Esophagus squamous epithelium (tissue), 5 donors: ENCODE measurements at regions not wholly inside any gene's neighbourhood (a gene's known extent, or its start where the extent isn't known, plus 50 kb on each side); places are given as distances from the start of the nearest gene placed in this dataset.
"Not testable (repeated sequence)": the region's sequence is repeated elsewhere in the genome, so short reads cannot be mapped to it uniquely, and the experiment has no call there.

Experiments used
- DNase-seq: peaks from one replicate; lab custom pipeline; 2025; lab: John Stamatoyannopoulos, UW
- H3K27ac ChIP-seq, 4 donors: fragments of 200-600 bp; sonication (generic); one replicate each; pipeline ENCODE4 v1.5.1; 2016 to 2019; ENCODE audit warnings: mild to moderate bottlenecking in 1 of 4
- H3K27me3 ChIP-seq, 4 donors: fragments of 200-600 bp; sonication (generic); 1 replicate in 3 of 4; 2 replicates in 1 of 4; pipeline versions ENCODE4 v1.5.1 to v1.6.0; 2017 to 2021; ENCODE audit warnings: antibody characterized with exemption in 1 of 4
- H3K36me3 ChIP-seq, 3 donors: fragments of 200-600 bp; sonication (generic); one replicate each; pipeline ENCODE4 v1.5.1; 2016 to 2019
- H3K4me1 ChIP-seq, 3 donors: fragments of 200-600 bp; sonication (generic); one replicate each; pipeline ENCODE4 v1.5.1; 2017 to 2019
- H3K4me3 ChIP-seq, 4 donors: fragments of 200-600 bp; sonication (generic); 1 replicate in 3 of 4; 2 replicates in 1 of 4; pipeline ENCODE4 v1.5.1; 2016 to 2019; ENCODE audit warnings: mild to moderate bottlenecking in 2 of 4, moderate library complexity in 1 of 4
- H3K9me3 ChIP-seq, 3 donors: fragments of 200-600 bp; sonication (generic); one replicate each; pipeline ENCODE4 v1.5.1; 2016 to 2019
- CTCF ChIP-seq, 6 experiments: fragments of 450-650 bp in 4 of 6; fragments of 200-600 bp in 2 of 6; sonication (generic) in 2 of 6; IDR thresholded peaks; one replicate each; pipeline ENCODE4 v1.5.1; 2016 to 2019; ENCODE audit warnings: antibody characterized with exemption in 6 of 6, mild to moderate bottlenecking in 4 of 6, moderate library complexity in 4 of 6
- POLR2A ChIP-seq, 4 donors: fragments of 450-650 bp; IDR thresholded peaks; one replicate each; pipeline ENCODE4 v1.6.1; 2017; ENCODE audit warnings: antibody characterized with exemption in 4 of 4, mild to moderate bottlenecking in 4 of 4, moderate library complexity in 3 of 4
- WGBS, 2 donors: methylation state at CpG; one replicate each; pipeline ENCODE4 v1.1.5; 2018; 5-methylcytosine and 5-hydroxymethylcytosine counted together
- intact Hi-C: fragments of 100-400 bp; cut with DNase I; formaldehyde crosslinking; loops from one replicate; pipeline ENCODE4 v1.15.0; 2022
- donor health status: DM: yes; HTN: yes; CAD: no.

- WGBS, 2 donors = 60 to 82% methylated on average over 1 to 2 of the region's 2 CpGs
- no peak for DNase-seq
- TF ChIP-seq CTCF (IDR thresholded peaks at IDR 0.05) = no peak
- TF ChIP-seq POLR2A (IDR thresholded peaks at IDR 0.05) = no peak
- H3K36me3 ChIP-seq = no peaks in the 10 kb centered on the region
- no peak overlapping the region for H3K27ac ChIP-seq
- no peak overlapping the region for H3K4me3 ChIP-seq
- peaks cover 0 to 26% (median 0%) of the 10 kb centered on the region in 3 donors for H3K9me3 ChIP-seq
- no peaks in the 10 kb centered on the region for H3K27me3 ChIP-seq
- intact Hi-C loops = no loop called here
- no peaks in the 10 kb centered on the region for H3K4me1 ChIP-seq
Measured at GRCh38 chr16:72455743-72456659, 284.0 kb upstream of the PMFBP1 start.

- DNase-seq, H3K36me3 ChIP-seq, H3K27ac ChIP-seq, intact Hi-C loops, H3K27me3 ChIP-seq, H3K4me1 ChIP-seq, H3K4me3 ChIP-seq: not testable (repeated sequence)
- H3K9me3 ChIP-seq = peaks cover 0 to 26% (median 0%) of the 10 kb centered on the region in 3 donors
- 87 to 98% methylated on average over 9 of the region's 9 CpGs for WGBS, 2 donors
Measured at GRCh38 chr16:72453856-72454255, 281.9 kb upstream of the PMFBP1 start.

GRCh38 chr16:72444696-72445095 is 272.7 kb upstream of the PMFBP1 start:
- Histone ChIP-seq H3K4me3 (no peak overlapping the region), H3K9me3 (no peaks in the 10 kb centered on the region), H3K36me3 (no peaks in the 10 kb centered on the region), H3K27ac (no peak overlapping the region), H3K4me1 (no peaks in the 10 kb centered on the region), H3K27me3 (no peaks in the 10 kb centered on the region)
- 71 to 93% methylated on average over 1 of the region's 1 CpG for WGBS, 2 donors
- TF ChIP-seq POLR2A (IDR thresholded peaks at IDR 0.05) (no peak), CTCF (IDR thresholded peaks at IDR 0.05) (no peak)
- no peak for DNase-seq
- intact Hi-C loops = no loop called here

- Histone ChIP-seq H3K9me3 (no peaks in the 10 kb centered on the region), H3K27ac (no peak overlapping the region), H3K4me1 (no peaks in the 10 kb centered on the region), H3K36me3 (no peaks in the 10 kb centered on the region), H3K4me3 (no peak overlapping the region), H3K27me3 (no peaks in the 10 kb centered on the region)
- intact Hi-C loops = no loop called here
- 68 to 79% methylated on average over 1 of the region's 1 CpG for WGBS, 2 donors
- TF ChIP-seq POLR2A (IDR thresholded peaks at IDR 0.05) = no peak
- DNase-seq = no peak
Measured at GRCh38 chr16:72443809-72444208, 271.9 kb upstream of the PMFBP1 start.

- H3K4me1 ChIP-seq = no peaks in the 10 kb centered on the region
- TF ChIP-seq CTCF (IDR thresholded peaks at IDR 0.05) (no peak), POLR2A (IDR thresholded peaks at IDR 0.05) (no peak)
- no peaks in the 10 kb centered on the region for H3K9me3 ChIP-seq
- intact Hi-C loops = no loop called here
- 47 to 69% methylated on average over 5 of the region's 5 CpGs for WGBS, 2 donors
- H3K4me3 ChIP-seq = no peak overlapping the region
- H3K27ac ChIP-seq = no peak overlapping the region
- no peaks in the 10 kb centered on the region for H3K27me3 ChIP-seq
- no peak for DNase-seq
- no peaks in the 10 kb centered on the region for H3K36me3 ChIP-seq
Measured at GRCh38 chr16:72442385-72443158, 270.6 kb upstream of the PMFBP1 start.

DNA sequence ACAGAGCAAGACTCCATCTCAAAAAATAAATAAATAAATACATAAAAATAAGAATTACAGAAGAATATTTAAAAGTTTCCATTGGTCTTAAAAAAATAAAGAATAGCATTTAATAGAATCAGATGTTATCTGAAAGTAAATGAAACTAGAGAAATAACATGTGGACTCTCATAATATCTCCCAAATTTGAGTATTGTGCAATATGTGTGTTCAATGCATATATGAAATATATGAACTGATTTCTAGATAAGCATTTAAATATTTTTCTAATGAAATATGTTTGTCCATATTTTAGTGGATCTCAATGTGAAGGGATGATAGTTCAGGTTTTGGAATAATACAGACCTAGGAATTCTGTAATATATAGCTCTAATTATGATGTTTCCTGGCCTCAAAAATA is 265.9 kb upstream of the PMFBP1 start:
- TF ChIP-seq POLR2A (IDR thresholded peaks at IDR 0.05) (no peak), CTCF (IDR thresholded peaks at IDR 0.05) (no peak)
- H3K27ac ChIP-seq = no peak overlapping the region
- no peaks in the 10 kb centered on the region for H3K36me3 ChIP-seq
- H3K9me3 ChIP-seq = peaks cover 0 to 19% (median 6%) of the 10 kb centered on the region in 3 donors
- no peak overlapping the region for H3K4me3 ChIP-seq
- no peak for DNase-seq
- no peaks in the 10 kb centered on the region for H3K27me3 ChIP-seq
- intact Hi-C loops = no loop called here
- H3K4me1 ChIP-seq = no peaks in the 10 kb centered on the region
